Epithelial cell of esophagus (primary cell): ENCODE measurements at regions not wholly inside any gene's neighbourhood (a gene's known extent, or its start where the extent isn't known, plus 50 kb on each side); places are given as distances from the start of the nearest gene placed in this dataset.
"Not testable (repeated sequence)": the region's sequence is repeated elsewhere in the genome, so short reads cannot be mapped to it uniquely, and the experiment has no call there.

ENCODE experiments used
- DNase-seq: peaks from one replicate; pipeline ENCODE4 v3.0.0; 2010; ENCODE audit warnings: low read depth
- H3K4me3 ChIP-seq: 2 replicates; pipeline ENCODE4 v1.5.1; 2011; ENCODE audit warnings: mild to moderate bottlenecking, low read length, control low read depth
- CTCF ChIP-seq: IDR thresholded peaks from 2 replicates; pipeline ENCODE4 v1.5.1; 2011; ENCODE audit warnings: low read depth, mild to moderate bottlenecking, low read length, control low read depth, inconsistent platforms; ENCODE audit not compliant: insufficient read depth; ENCODE audit errors: missing control alignments

GRCh38 chr15:38843736-38844590, 279.3 kb upstream of the RASGRP1 start:
- H3K4me3 ChIP-seq = no peak overlapping the region
- no peak for TF ChIP-seq CTCF
- DNase-seq = peak; percentile 17

GRCh38 chr15:38844736-38845135, 280.1 kb upstream of the RASGRP1 start:
- TF ChIP-seq CTCF = no peak
- no peak for DNase-seq
- no peak overlapping the region for H3K4me3 ChIP-seq

GRCh38 chr15:38846346-38846745, 281.7 kb upstream of the RASGRP1 start:
- DNase-seq = no peak
- no peak overlapping the region for H3K4me3 ChIP-seq
- no peak for TF ChIP-seq CTCF

- no peak for DNase-seq
- no peak overlapping the region for H3K4me3 ChIP-seq
- TF ChIP-seq CTCF = no peak
Observed at GRCh38 chr15:38847666-38848065, 283.1 kb upstream of the RASGRP1 start.

- TF ChIP-seq CTCF = no peak
- no peak for DNase-seq
- H3K4me3 ChIP-seq = no peak overlapping the region
Observed at GRCh38 chr15:38849046-38849445, 284.4 kb upstream of the RASGRP1 start.

- not testable (repeated sequence) for DNase-seq, H3K4me3 ChIP-seq
Observed at GRCh38 chr15:38852188-38852587, 287.6 kb upstream of the RASGRP1 start.

- DNase-seq = peak; percentile 47
- H3K4me3 ChIP-seq = no peak overlapping the region
- TF ChIP-seq CTCF = peak; percentile 48
Observed at GRCh38 chr15:38853608-38854007, 289.0 kb upstream of the RASGRP1 start.
